Loucy (cell line): ENCODE measurements at regions not wholly inside any gene's neighbourhood (a gene's known extent, or its start where the extent isn't known, plus 50 kb on each side); places are given as distances from the start of the nearest gene placed in this dataset.
"Not testable (repeated sequence)": the region's sequence is repeated elsewhere in the genome, so short reads cannot be mapped to it uniquely, and the experiment has no call there.

ENCODE experiments used
- CTCF ChIP-seq: fragments of 200-600 bp; sonication (generic); conservative IDR thresholded peaks from 2 replicates; pipeline ENCODE4 v1.5.1; 2014; ENCODE audit warnings: mild to moderate bottlenecking, antibody characterized with exemption, low read length
- EZH2phosphoT487 ChIP-seq: fragments of 200-600 bp; IDR thresholded peaks from 2 replicates; pipeline ENCODE4 v1.6.1; 2018; ENCODE audit warnings: antibody characterized with exemption, mild to moderate bottlenecking, moderate library complexity, borderline replicate concordance

- not testable (repeated sequence) for TF ChIP-seq CTCF, EZH2phosphoT487
These were observed 98.0 kb upstream of the RBMS3 start for GRCh38 chr3:29182828-29183227.
